ENCODE measurements at regions not wholly inside any gene's neighbourhood (a gene's known extent, or its start where the extent isn't known, plus 50 kb on each side); places are given as distances from the start of the nearest gene placed in this dataset.
A peak's percentile ranks its signal among the peaks of the same experiment; 100 is the strongest.

DNA sequence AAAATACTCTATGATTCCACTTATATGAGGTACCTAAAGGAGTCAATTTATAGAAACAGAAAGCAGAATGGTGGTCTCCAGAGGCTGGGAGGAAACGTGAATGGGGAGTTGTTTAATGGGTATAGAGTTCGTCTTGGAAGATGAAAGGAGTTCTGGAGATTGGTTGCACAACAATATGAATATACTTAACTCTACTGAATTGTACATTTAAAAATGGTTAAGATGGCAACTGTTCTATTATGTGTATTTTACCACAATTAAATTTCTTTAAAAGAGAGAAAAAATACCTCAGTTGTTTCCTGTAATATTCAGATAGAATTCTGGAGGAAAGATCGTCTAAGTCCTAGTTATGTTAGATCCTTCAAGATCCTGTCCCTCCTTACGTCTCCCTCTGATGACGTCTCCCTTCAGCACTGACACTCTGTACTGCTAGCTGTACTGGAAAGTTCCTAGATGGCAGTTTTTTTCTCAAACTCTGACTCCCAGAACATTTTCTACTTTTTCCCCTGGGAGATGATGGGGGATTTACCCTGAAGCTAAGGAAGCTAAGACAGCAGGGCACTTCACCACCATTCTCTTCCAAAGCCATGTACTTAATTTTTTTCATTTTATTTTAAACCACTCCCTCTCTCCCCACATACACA lies 53.2 kb upstream of the CAV2 start:
- DNase-seq, result peak; percentile 48 to 75

DNA sequence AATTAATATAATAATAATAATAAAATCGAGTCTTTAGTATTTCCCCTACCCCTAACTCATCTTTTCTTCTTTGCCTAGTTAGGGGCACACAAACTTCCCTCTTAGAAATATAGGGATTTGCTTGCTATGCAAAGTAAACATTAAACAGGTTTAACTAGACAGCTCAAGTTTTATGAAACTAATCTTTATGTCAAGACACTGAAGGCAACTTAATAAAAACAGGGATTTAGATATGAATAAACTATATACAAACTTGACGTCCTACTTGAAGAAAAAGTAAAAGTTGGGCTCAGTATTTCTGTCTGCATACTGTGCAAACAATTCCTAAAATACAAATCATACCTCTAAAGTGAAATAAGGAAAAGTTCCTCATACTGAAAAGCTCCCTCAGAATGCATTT lies 52.1 kb upstream of the CAV2 start:
- DNase-seq, result no peak

DNA sequence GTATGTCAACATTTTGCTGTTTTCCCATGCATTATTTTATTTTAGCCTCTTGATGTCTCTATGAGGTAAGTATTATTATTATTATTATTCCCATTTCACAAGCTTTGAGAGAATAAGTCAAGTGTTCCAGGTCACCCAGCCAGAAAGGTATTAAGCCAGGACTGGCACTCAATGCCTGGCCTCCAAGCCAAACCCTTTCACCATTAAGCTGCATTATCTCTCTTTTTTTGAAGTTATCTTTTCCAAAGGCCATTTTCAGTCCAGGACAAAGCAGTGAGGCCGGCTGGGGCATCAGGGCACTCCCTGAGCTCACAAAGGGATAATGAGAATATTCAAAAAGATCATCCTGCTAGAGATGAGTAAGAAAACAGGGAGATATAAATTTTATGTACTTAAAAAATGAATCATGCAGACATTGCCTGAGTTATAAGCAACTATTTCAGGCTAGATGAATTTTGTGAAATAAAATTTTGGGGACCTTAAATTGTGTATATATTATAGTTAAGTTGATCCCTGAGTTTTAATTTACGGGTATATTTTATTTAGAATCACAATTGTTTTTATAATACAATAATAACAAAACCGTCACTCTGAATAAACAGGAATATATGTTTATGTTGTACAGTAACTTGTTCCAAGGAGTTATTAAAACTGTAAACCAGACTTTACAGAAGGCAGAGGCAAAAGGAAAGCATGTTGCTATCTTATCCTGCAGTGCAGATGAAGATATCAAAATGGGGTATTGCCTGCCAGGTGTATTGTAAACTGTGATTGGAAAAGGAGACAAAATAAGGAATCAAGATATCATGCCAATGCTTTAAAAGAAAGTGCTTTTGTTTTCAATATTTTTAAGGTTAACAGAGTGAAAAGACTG lies 51.3 kb upstream of the CAV2 start:
- DNase-seq, result no peak

DNA sequence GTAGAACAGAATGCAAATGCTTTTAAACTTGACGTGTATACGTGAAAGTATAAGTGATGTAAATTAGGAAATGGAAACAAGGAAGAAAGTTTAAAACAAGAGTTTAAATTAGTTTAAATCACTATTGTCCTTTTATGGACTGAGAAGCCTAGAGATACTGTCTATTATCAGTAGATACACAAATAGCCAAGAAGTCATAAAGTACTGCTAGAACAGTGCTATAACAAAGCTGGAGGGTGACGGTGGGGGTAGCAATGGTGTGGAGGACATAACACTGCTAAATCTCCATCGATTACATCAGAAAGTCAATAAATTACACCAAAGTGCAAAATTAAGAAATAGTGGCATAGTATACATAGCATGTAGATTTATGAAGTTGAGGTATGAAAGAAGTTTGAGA lies 50.1 kb upstream of the CAV2 start:
- no peak for DNase-seq
